Fibroblast of lung (primary cell): ENCODE measurements at regions not wholly inside any gene's neighbourhood (a gene's known extent, or its start where the extent isn't known, plus 50 kb on each side); places are given as distances from the start of the nearest gene placed in this dataset.

Experiments used
- DNase-seq, 2 donors: peaks; one replicate each; pipeline versions ENCODE4 v3.0.0 to v3.0.0-alpha.2; 2010; ENCODE audit warnings: low read depth in 2 of 2
- H2AFZ ChIP-seq: 2 replicates; pipeline ENCODE4 v1.5.1; 2012; ENCODE audit warnings: low read length, control low read depth, inconsistent platforms
- H3K27ac ChIP-seq: 2 replicates; pipeline ENCODE4 v1.5.1; 2011; ENCODE audit warnings: low read length, control low read depth; ENCODE audit not compliant: insufficient read depth
- H3K27me3 ChIP-seq: 2 replicates; pipeline ENCODE4 v1.5.1; 2011; ENCODE audit warnings: mild to moderate bottlenecking, low read length; ENCODE audit not compliant: control insufficient read depth, insufficient read depth
- H3K36me3 ChIP-seq: 2 replicates; pipeline ENCODE4 v1.5.1; 2011; ENCODE audit warnings: low read length; ENCODE audit not compliant: control insufficient read depth, insufficient read depth
- H3K4me1 ChIP-seq: 2 replicates; pipeline ENCODE4 v1.5.1; 2011; ENCODE audit warnings: low read length; ENCODE audit not compliant: control insufficient read depth, insufficient read depth; ENCODE audit errors: extremely low read depth
- H3K4me2 ChIP-seq: 2 replicates; pipeline ENCODE4 v1.5.1; 2011; ENCODE audit warnings: low read length, control low read depth; ENCODE audit not compliant: insufficient read depth; ENCODE audit errors: extremely low read depth
- H3K4me3 ChIP-seq, 4 experiments: fragments of 200-600 bp in 1 of 4; sonication (generic) in 1 of 4; replicated peaks in 1 of 4; 2 replicates each; pipeline ENCODE4 v1.5.1; 2011 to 2016; ENCODE audit warnings: low read length in 4 of 4, low read depth in 3 of 4, mild to moderate bottlenecking in 3 of 4, control low read depth in 2 of 4, inconsistent platforms in 1 of 4, mixed read lengths in 1 of 4; ENCODE audit not compliant: insufficient read depth in 1 of 4; ENCODE audit errors: control extremely low read depth in 1 of 4
- H3K79me2 ChIP-seq: 2 replicates; pipeline ENCODE4 v1.5.1; 2012; ENCODE audit warnings: mild to moderate bottlenecking, low read length, inconsistent platforms; ENCODE audit not compliant: control insufficient read depth, insufficient read depth
- H3K9ac ChIP-seq: 2 replicates; pipeline ENCODE4 v1.5.1; 2011; ENCODE audit warnings: mild to moderate bottlenecking, low read length, control low read depth; ENCODE audit not compliant: insufficient read depth
- H3K9me3 ChIP-seq: 2 replicates; pipeline ENCODE4 v1.5.1; 2012; ENCODE audit warnings: low read depth, low read length; ENCODE audit not compliant: control insufficient read depth, insufficient read depth
- H4K20me1 ChIP-seq: 2 replicates; pipeline ENCODE4 v1.5.1; 2011; ENCODE audit warnings: low read length; ENCODE audit not compliant: control insufficient read depth, insufficient read depth; ENCODE audit errors: extremely low read depth
- EZH2 ChIP-seq: IDR thresholded peaks from 2 replicates; pipeline ENCODE4 v1.5.1; 2012; ENCODE audit warnings: low read length, control low read depth, mild to moderate bottlenecking; ENCODE audit errors: missing control alignments
- TF ChIP-seq, protein P1 (sequence below), 2 donors: IDR thresholded peaks in 1 of 2; conservative IDR thresholded peaks in 1 of 2; 1 replicate in 1 of 2; 2 replicates in 1 of 2; pipeline ENCODE4 v1.5.1; 2011 to 2012; ENCODE audit warnings: low read length in 2 of 2, control low read depth in 1 of 2, inconsistent platforms in 1 of 2, low read depth in 1 of 2, mild to moderate bottlenecking in 1 of 2

DNA sequence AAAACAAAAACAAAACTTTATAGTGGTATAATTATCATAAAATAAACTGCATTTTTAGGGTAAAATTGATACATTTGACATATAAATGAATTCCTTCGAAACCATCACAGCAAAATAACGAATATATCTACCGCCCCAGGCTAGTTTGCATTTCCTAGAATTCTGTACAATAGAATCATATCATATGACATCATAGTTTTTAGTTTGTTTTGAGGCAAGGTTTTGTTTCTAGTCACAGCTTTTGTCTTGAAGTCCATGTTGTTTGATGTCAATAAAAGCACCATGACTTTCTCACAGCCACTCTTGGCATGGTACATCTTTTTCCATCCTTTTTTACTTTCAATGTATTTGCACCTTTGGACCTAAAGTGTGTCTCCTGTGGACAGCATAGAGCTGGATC lies 102.9 kb downstream of the FOXL3 start:
- H3K9me3 ChIP-seq: no peaks in the 10 kb centered on the region
- no peaks in the 10 kb centered on the region for H3K27me3 ChIP-seq
- H2AFZ ChIP-seq: no peak overlapping the region
- H3K9ac ChIP-seq: no peak overlapping the region
- H3K4me2 ChIP-seq: no peak overlapping the region
- no peaks in the 10 kb centered on the region for H4K20me1 ChIP-seq
- TF ChIP-seq, protein P1, sequence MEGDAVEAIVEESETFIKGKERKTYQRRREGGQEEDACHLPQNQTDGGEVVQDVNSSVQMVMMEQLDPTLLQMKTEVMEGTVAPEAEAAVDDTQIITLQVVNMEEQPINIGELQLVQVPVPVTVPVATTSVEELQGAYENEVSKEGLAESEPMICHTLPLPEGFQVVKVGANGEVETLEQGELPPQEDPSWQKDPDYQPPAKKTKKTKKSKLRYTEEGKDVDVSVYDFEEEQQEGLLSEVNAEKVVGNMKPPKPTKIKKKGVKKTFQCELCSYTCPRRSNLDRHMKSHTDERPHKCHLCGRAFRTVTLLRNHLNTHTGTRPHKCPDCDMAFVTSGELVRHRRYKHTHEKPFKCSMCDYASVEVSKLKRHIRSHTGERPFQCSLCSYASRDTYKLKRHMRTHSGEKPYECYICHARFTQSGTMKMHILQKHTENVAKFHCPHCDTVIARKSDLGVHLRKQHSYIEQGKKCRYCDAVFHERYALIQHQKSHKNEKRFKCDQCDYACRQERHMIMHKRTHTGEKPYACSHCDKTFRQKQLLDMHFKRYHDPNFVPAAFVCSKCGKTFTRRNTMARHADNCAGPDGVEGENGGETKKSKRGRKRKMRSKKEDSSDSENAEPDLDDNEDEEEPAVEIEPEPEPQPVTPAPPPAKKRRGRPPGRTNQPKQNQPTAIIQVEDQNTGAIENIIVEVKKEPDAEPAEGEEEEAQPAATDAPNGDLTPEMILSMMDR (conservative IDR thresholded peaks at IDR 0.05 in 1 of 2, IDR thresholded peaks at IDR 0.05 in 1 of 2; ENCODE audit: low read depth in 1 of 2, low read length in 2 of 2): no peak
- no peak for TF ChIP-seq EZH2
- no peak overlapping the region for H3K27ac ChIP-seq
- DNase-seq: no peak
- H3K79me2 ChIP-seq: no peaks in the 10 kb centered on the region
- no peaks in the 10 kb centered on the region for H3K4me1 ChIP-seq
- H3K4me3 ChIP-seq: no peak overlapping the region
- no peaks in the 10 kb centered on the region for H3K36me3 ChIP-seq

DNA sequence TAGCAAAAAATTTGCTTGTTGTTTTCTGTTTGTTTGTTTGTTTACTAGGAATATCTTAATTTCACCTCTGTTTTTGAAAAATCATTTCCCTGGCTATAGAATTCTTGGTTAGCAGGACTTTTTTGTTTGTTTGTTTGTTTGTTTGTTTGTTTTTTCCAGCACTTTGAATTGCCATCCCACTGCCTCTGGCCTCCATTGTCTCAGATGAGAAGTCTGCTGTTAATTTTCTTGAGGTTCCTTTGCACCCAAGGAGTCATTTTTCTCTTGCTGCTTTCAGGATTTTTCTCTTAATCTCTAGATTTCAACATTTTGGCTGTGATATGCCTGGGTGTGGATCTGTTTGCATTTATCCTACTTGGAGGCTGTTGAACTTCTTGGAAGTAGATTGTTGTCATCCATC lies 105.7 kb downstream of the FOXL3 start:
- Histone ChIP-seq H4K20me1 (no peaks in the 10 kb centered on the region), H2AFZ (no peak overlapping the region), H3K79me2 (no peaks in the 10 kb centered on the region), H3K36me3 (no peaks in the 10 kb centered on the region), H3K4me3 (no peak overlapping the region), H3K27me3 (no peaks in the 10 kb centered on the region), H3K9me3 (no peaks in the 10 kb centered on the region), H3K4me1 (no peaks in the 10 kb centered on the region), H3K4me2 (no peak overlapping the region), H3K27ac (no peak overlapping the region), H3K9ac (no peak overlapping the region)
- TF ChIP-seq, protein P1 (conservative IDR thresholded peaks at IDR 0.05 in 1 of 2, IDR thresholded peaks at IDR 0.05 in 1 of 2; ENCODE audit: low read depth in 1 of 2, low read length in 2 of 2): no peak
- no peak for TF ChIP-seq EZH2
- no peak for DNase-seq

DNA sequence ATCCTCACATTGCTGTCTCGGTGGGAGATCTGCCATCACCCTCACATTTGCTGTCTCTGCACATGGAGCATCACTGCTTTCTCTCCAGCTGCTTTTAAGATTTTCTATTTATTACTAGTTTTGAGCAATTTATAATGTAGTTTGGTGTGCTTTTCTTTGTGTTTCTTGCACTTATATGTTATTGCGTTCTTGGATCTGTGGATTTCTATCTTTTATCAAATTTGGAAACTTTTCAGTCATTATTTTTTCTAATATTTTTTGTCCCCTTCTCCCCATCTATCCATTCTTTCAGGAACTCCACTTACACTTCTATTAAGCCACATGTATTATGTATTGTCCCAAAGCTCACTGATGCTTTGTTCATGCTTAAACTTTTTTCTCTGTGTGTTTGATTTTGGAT lies 108.9 kb downstream of the FOXL3 start:
- Histone ChIP-seq H3K4me1 (no peaks in the 10 kb centered on the region), H3K4me3 (no peak overlapping the region), H3K4me2 (no peak overlapping the region), H3K79me2 (no peaks in the 10 kb centered on the region), H2AFZ (no peak overlapping the region), H3K27ac (no peak overlapping the region), H4K20me1 (no peaks in the 10 kb centered on the region), H3K9me3 (no peaks in the 10 kb centered on the region), H3K27me3 (no peaks in the 10 kb centered on the region), H3K9ac (no peak overlapping the region), H3K36me3 (no peaks in the 10 kb centered on the region)
- TF ChIP-seq, protein P1 (conservative IDR thresholded peaks at IDR 0.05 in 1 of 2, IDR thresholded peaks at IDR 0.05 in 1 of 2; ENCODE audit: low read depth in 1 of 2, low read length in 2 of 2): no peak
- TF ChIP-seq EZH2: no peak
- DNase-seq: no peak
